ENCODE measurements at regions not wholly inside any gene's neighbourhood (a gene's known extent, or its start where the extent isn't known, plus 50 kb on each side); places are given as distances from the start of the nearest gene placed in this dataset.

DNA sequence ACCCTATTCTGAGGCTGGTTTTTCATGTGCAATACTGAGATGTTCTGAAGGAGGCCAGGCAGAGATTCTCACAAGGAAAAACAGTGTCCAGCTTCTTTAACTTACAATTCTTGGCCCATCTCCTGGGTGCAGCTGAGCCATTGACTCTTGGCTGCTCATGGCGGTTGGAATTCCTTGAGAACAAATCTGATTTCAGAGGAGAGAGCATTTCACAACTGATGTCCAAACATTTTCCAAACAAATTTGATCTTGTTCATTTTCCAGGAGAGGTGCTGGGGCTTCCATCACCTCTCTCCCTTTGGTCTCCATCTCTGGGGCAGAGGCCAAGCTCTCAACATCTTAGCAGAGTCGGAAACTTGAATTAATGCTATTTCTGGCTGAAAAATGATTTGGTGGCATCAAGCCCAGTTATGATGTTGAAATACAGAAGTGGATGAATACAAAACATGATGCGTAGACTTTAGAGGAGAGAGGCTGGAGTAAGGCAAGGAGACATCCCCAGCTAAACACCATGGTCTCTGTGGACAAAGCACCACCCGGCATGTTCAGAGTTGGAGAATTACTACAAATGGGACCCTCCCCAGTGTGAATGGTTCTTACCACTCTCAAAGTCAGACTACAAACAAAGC is 593.0 kb downstream of the VRK1 start (continued):
- TF ChIP-seq, protein P1, sequence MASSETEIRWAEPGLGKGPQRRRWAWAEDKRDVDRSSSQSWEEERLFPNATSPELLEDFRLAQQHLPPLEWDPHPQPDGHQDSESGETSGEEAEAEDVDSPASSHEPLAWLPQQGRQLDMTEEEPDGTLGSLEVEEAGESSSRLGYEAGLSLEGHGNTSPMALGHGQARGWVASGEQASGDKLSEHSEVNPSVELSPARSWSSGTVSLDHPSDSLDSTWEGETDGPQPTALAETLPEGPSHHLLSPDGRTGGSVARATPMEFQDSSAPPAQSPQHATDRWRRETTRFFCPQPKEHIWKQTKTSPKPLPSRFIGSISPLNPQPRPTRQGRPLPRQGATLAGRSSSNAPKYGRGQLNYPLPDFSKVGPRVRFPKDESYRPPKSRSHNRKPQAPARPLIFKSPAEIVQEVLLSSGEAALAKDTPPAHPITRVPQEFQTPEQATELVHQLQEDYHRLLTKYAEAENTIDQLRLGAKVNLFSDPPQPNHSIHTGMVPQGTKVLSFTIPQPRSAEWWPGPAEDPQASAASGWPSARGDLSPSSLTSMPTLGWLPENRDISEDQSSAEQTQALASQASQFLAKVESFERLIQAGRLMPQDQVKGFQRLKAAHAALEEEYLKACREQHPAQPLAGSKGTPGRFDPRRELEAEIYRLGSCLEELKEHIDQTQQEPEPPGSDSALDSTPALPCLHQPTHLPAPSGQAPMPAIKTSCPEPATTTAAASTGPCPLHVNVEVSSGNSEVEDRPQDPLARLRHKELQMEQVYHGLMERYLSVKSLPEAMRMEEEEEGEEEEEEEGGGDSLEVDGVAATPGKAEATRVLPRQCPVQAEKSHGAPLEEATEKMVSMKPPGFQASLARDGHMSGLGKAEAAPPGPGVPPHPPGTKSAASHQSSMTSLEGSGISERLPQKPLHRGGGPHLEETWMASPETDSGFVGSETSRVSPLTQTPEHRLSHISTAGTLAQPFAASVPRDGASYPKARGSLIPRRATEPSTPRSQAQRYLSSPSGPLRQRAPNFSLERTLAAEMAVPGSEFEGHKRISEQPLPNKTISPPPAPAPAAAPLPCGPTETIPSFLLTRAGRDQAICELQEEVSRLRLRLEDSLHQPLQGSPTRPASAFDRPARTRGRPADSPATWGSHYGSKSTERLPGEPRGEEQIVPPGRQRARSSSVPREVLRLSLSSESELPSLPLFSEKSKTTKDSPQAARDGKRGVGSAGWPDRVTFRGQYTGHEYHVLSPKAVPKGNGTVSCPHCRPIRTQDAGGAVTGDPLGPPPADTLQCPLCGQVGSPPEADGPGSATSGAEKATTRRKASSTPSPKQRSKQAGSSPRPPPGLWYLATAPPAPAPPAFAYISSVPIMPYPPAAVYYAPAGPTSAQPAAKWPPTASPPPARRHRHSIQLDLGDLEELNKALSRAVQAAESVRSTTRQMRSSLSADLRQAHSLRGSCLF (CRISPR knock-in tag; IDR thresholded peaks at IDR 0.05; ENCODE audit: borderline replicate concordance): no peak
- TF ChIP-seq POGZ (CRISPR knock-in tag; IDR thresholded peaks at IDR 0.05): no peak
- no peak for TF ChIP-seq ZNF670 (CRISPR knock-in tag; IDR thresholded peaks at IDR 0.05; ENCODE audit: borderline replicate concordance)

DNA sequence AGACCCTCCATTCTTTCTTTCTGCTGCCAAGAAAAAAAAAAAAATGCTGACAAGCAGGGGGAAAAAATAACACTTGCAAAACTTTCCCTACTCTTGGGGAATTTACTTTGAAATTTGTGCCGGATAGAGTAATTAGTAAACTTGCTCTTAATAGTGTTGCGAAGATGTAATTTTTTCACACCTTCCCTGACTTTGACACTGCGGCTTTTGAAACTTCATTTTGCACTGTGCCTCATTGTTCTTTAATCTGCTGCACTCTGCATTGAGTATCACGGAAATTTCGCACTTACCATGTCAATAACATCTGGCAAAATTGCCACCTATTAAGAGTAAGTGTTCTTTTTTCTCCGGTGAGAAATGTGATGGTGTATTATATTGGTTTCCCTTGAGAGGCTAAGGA is 596.1 kb downstream of the VRK1 start:
- TF ChIP-seq RARA (CRISPR knock-in tag; IDR thresholded peaks at IDR 0.05) (no peak), SIX1 (CRISPR knock-in tag; IDR thresholded peaks at IDR 0.05; ENCODE audit: borderline replicate concordance) (no peak), ISL2 (CRISPR knock-in tag; IDR thresholded peaks at IDR 0.05) (no peak), ZNF841 (CRISPR knock-in tag; IDR thresholded peaks at IDR 0.05; ENCODE audit: borderline replicate concordance) (no peak), KLF16 (CRISPR knock-in tag; IDR thresholded peaks at IDR 0.05) (no peak), ZNF672 (CRISPR knock-in tag; IDR thresholded peaks at IDR 0.05) (no peak)
- TF ChIP-seq, protein P2, sequence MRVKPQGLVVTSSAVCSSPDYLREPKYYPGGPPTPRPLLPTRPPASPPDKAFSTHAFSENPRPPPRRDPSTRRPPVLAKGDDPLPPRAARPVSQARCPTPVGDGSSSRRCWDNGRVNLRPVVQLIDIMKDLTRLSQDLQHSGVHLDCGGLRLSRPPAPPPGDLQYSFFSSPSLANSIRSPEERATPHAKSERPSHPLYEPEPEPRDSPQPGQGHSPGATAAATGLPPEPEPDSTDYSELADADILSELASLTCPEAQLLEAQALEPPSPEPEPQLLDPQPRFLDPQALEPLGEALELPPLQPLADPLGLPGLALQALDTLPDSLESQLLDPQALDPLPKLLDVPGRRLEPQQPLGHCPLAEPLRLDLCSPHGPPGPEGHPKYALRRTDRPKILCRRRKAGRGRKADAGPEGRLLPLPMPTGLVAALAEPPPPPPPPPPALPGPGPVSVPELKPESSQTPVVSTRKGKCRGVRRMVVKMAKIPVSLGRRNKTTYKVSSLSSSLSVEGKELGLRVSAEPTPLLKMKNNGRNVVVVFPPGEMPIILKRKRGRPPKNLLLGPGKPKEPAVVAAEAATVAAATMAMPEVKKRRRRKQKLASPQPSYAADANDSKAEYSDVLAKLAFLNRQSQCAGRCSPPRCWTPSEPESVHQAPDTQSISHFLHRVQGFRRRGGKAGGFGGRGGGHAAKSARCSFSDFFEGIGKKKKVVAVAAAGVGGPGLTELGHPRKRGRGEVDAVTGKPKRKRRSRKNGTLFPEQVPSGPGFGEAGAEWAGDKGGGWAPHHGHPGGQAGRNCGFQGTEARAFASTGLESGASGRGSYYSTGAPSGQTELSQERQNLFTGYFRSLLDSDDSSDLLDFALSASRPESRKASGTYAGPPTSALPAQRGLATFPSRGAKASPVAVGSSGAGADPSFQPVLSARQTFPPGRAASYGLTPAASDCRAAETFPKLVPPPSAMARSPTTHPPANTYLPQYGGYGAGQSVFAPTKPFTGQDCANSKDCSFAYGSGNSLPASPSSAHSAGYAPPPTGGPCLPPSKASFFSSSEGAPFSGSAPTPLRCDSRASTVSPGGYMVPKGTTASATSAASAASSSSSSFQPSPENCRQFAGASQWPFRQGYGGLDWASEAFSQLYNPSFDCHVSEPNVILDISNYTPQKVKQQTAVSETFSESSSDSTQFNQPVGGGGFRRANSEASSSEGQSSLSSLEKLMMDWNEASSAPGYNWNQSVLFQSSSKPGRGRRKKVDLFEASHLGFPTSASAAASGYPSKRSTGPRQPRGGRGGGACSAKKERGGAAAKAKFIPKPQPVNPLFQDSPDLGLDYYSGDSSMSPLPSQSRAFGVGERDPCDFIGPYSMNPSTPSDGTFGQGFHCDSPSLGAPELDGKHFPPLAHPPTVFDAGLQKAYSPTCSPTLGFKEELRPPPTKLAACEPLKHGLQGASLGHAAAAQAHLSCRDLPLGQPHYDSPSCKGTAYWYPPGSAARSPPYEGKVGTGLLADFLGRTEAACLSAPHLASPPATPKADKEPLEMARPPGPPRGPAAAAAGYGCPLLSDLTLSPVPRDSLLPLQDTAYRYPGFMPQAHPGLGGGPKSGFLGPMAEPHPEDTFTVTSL (CRISPR knock-in tag; IDR thresholded peaks at IDR 0.05; ENCODE audit: borderline replicate concordance): no peak
- peaks cover 16% of the 10 kb centered on the region; the same call in 1 of the 2 replicates for H3K9me3 ChIP-seq (ENCODE audit: low read length)
- FAIRE-seq (no peak), DNase-seq (ENCODE audit: low spot score) (no peak), ATAC-seq (no peak)
- H3K27ac ChIP-seq (ENCODE audit: extremely low read length, insufficient read depth, low read length): no peak overlapping the region
- POLR2A ChIA-PET: no interaction called here
- in situ Hi-C loops (cut with HindIII; ENCODE audit: extremely low pct_ligation_motif_present, low pct_unique_long_range_greater_than_20kb) (no loop called here), intact Hi-C loops (cut with micrococcal nuclease; ENCODE audit: unreplicated experiment) (no loop called here)
- H3K4me3 ChIP-seq (replicated peaks in 1 of 3; ENCODE audit: insufficient read depth in 1 of 3, low read depth in 2 of 3, low read length in 3 of 3): no peak overlapping the region
- no TSS peak for BruUV-seq (replicated peaks)
- H3K36me3 ChIP-seq (replicated peaks in 1 of 2; ENCODE audit: control insufficient read depth in 1 of 2, insufficient read depth in 2 of 2, low read length in 2 of 2): no peaks in the 10 kb centered on the region
- no peak overlapping the region for H2AFZ ChIP-seq (ENCODE audit: low read length)
- H4K20me1 ChIP-seq (ENCODE audit: insufficient read depth, low read length): no peaks in the 10 kb centered on the region
- CTCF ChIA-PET (ENCODE audit: low intra/inter-chr PET ratio, low total read pairs): no interaction called here
- no peak overlapping the region for H3K9ac ChIP-seq (ENCODE audit: insufficient read depth, low read depth, low read length)
- 58% methylated on average over 6 of the region's 6 CpGs for WGBS (ENCODE audit: low lambda C conversion rate)
- H3K79me2 ChIP-seq (ENCODE audit: insufficient read depth, low read length): no peaks in the 10 kb centered on the region
- H3K4me1 ChIP-seq (ENCODE audit: insufficient read depth, low read length): no peaks in the 10 kb centered on the region
- no peak overlapping the region for H3K4me2 ChIP-seq (ENCODE audit: low read depth, low read length)
- H3K27me3 ChIP-seq (ENCODE audit: control insufficient read depth in 1 of 2, insufficient read depth in 2 of 2, low read length in 2 of 2): no peaks in the 10 kb centered on the region

All from HepG2 (cell line).